ENCODE measurements at regions not wholly inside any gene's neighbourhood (a gene's known extent, or its start where the extent isn't known, plus 50 kb on each side); places are given as distances from the start of the nearest gene placed in this dataset.

GRCh38 chr6:168372889-168373288 is 53.3 kb upstream of the DACT2 start:
- TF ChIP-seq CTCF (IDR thresholded peaks at IDR 0.05; ENCODE audit: low read depth, low read length), result no peak
- no peaks in the 10 kb centered on the region for H3K27me3 ChIP-seq (ENCODE audit: control insufficient read depth, insufficient read depth, low read length)

GRCh38 chr6:168373389-168373788 is 53.8 kb upstream of the DACT2 start:
- ChIA-PET POLR2A (no interaction called here), CTCF (no interaction called here)
- no peak for TF ChIP-seq CTCF (IDR thresholded peaks at IDR 0.05; ENCODE audit: low read depth, low read length)
- no peaks in the 10 kb centered on the region for H3K27me3 ChIP-seq (ENCODE audit: control insufficient read depth, insufficient read depth, low read length)
- H3K27ac ChIP-seq (ENCODE audit: low read depth, low read length), result no peak overlapping the region
- no peak for DNase-seq (ENCODE audit: low read depth, low spot score)
- H3K9me3 ChIP-seq (ENCODE audit: control insufficient read depth, insufficient read depth, low read length), result peaks cover 92% of the 10 kb centered on the region
- no peak overlapping the region for H3K4me3 ChIP-seq (ENCODE audit: low read depth, low read length)

More at GRCh38 chr6:168372889-168373288, 53.3 kb upstream of the DACT2 start:
- no peak overlapping the region for H3K4me3 ChIP-seq (ENCODE audit: low read depth, low read length)
- DNase-seq (ENCODE audit: low read depth, low spot score), result no peak
- ChIA-PET POLR2A (no interaction called here), CTCF (no interaction called here)
- H3K27ac ChIP-seq (ENCODE audit: low read depth, low read length), result no peak overlapping the region
- H3K9me3 ChIP-seq (ENCODE audit: control insufficient read depth, insufficient read depth, low read length), result peaks cover 87% of the 10 kb centered on the region

- no peak overlapping the region for H3K27ac ChIP-seq (ENCODE audit: low read depth, low read length)
- no peaks in the 10 kb centered on the region for H3K27me3 ChIP-seq (ENCODE audit: control insufficient read depth, insufficient read depth, low read length)
- no peak overlapping the region for H3K4me3 ChIP-seq (ENCODE audit: low read depth, low read length)
- no peak for TF ChIP-seq CTCF (IDR thresholded peaks at IDR 0.05; ENCODE audit: low read depth, low read length)
- H3K9me3 ChIP-seq (ENCODE audit: control insufficient read depth, insufficient read depth, low read length), result peaks cover 95% of the 10 kb centered on the region
- CTCF ChIA-PET, result no interaction called here
- POLR2A ChIA-PET, result no interaction called here
- DNase-seq (ENCODE audit: low read depth, low spot score), result no peak
These were observed 54.5 kb upstream of the DACT2 start for GRCh38 chr6:168374051-168374502.

GRCh38 chr6:168374541-168375071 is 55.0 kb upstream of the DACT2 start:
- TF ChIP-seq CTCF (IDR thresholded peaks at IDR 0.05; ENCODE audit: low read depth, low read length), result no peak
- DNase-seq (ENCODE audit: low read depth, low spot score), result no peak
- H3K27ac ChIP-seq (ENCODE audit: low read depth, low read length), result no peak overlapping the region
- CTCF ChIA-PET, result no interaction called here
- H3K9me3 ChIP-seq (ENCODE audit: control insufficient read depth, insufficient read depth, low read length), result peaks cover 97% of the 10 kb centered on the region
- no peaks in the 10 kb centered on the region for H3K27me3 ChIP-seq (ENCODE audit: control insufficient read depth, insufficient read depth, low read length)
- POLR2A ChIA-PET, result no interaction called here
- H3K4me3 ChIP-seq (ENCODE audit: low read depth, low read length), result no peak overlapping the region

GRCh38 chr6:168376120-168376519 is 56.5 kb upstream of the DACT2 start:
- ChIA-PET POLR2A (no interaction called here), CTCF (no interaction called here)
- H3K9me3 ChIP-seq (ENCODE audit: control insufficient read depth, insufficient read depth, low read length), result peaks cover 97% of the 10 kb centered on the region
- no peak for TF ChIP-seq CTCF (IDR thresholded peaks at IDR 0.05; ENCODE audit: low read depth, low read length)
- no peaks in the 10 kb centered on the region for H3K27me3 ChIP-seq (ENCODE audit: control insufficient read depth, insufficient read depth, low read length)
- H3K27ac ChIP-seq (ENCODE audit: low read depth, low read length), result no peak overlapping the region
- H3K4me3 ChIP-seq (ENCODE audit: low read depth, low read length), result no peak overlapping the region
- no peak for DNase-seq (ENCODE audit: low read depth, low spot score)

All from AG04450 (cell line).